IMR-90 (cell line): ENCODE measurements at regions not wholly inside any gene's neighbourhood (a gene's known extent, or its start where the extent isn't known, plus 50 kb on each side); places are given as distances from the start of the nearest gene placed in this dataset.

Experiments
- BHLHE40 ChIP-seq: fragments of 150-350 bp; IDR thresholded peaks from 2 replicates; pipeline ENCODE4 v1.6.1; 2016; ENCODE audit warnings: mild to moderate bottlenecking, low read depth, low read length
- POLR2A ChIP-seq: IDR thresholded peaks from 2 replicates; pipeline ENCODE4 v1.6.1; 2012; ENCODE audit warnings: mild to moderate bottlenecking, low read depth, low read length
- TF ChIP-seq, protein P1 (sequence below): conservative IDR thresholded peaks from 2 replicates; pipeline ENCODE4 v1.5.1; 2012; ENCODE audit warnings: mild to moderate bottlenecking, low read depth, low read length, improper control_type of control experiment

DNA sequence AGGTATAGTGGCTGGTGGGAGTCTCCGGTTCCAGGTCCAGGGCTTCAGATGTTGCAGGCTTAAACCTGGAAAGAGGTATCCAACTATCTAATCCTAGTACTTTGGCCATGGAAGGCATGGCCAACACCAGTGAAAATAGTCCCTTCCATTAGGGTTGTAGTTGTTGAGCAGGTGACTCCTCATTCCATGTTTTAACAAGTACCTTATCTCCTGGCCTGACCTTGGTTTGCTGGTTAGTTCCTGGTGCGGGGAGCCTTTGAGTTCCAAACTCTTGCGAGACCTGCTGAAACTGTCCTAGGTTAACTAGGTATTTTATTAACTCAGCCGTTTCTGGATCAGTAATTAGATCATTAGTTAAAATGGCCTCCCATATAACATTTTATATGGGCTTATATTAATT lies 128.9 kb downstream of the GPCPD1 start:
- TF ChIP-seq, protein P1, sequence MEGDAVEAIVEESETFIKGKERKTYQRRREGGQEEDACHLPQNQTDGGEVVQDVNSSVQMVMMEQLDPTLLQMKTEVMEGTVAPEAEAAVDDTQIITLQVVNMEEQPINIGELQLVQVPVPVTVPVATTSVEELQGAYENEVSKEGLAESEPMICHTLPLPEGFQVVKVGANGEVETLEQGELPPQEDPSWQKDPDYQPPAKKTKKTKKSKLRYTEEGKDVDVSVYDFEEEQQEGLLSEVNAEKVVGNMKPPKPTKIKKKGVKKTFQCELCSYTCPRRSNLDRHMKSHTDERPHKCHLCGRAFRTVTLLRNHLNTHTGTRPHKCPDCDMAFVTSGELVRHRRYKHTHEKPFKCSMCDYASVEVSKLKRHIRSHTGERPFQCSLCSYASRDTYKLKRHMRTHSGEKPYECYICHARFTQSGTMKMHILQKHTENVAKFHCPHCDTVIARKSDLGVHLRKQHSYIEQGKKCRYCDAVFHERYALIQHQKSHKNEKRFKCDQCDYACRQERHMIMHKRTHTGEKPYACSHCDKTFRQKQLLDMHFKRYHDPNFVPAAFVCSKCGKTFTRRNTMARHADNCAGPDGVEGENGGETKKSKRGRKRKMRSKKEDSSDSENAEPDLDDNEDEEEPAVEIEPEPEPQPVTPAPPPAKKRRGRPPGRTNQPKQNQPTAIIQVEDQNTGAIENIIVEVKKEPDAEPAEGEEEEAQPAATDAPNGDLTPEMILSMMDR: no peak
- TF ChIP-seq POLR2A (no peak), BHLHE40 (no peak)
